NCI-H446 (cell line): ENCODE measurements at regions not wholly inside any gene's neighbourhood (a gene's known extent, or its start where the extent isn't known, plus 50 kb on each side); places are given as distances from the start of the nearest gene placed in this dataset.
A peak's percentile ranks its signal among the peaks of the same experiment; 100 is the strongest.
"Not testable (repeated sequence)": the region's sequence is repeated elsewhere in the genome, so short reads cannot be mapped to it uniquely, and the experiment has no call there.

Experiments
- DNase-seq, 2 experiments: peaks; one replicate each; lab custom pipeline; 2025; lab: John Stamatoyannopoulos, UW

DNA sequence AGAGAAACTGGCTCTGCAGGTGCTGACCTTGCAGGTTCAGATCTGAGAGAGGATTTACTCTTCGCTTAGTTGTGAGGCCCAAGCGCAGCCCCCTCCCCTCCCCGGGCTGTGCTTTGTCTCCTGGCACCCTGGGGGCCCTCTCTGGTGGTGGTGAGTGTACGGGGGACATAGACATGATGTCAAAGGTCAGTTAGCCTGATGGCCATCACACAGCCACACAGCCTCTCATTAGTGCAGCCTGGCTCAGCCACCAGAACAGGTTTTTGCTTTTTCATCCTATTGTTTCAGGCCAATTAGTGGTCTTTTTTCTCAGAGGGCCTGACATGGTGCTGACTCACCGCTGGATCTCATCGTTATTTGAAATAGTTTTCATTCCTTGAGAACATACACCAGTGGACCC lies 437.9 kb downstream of the AACS start:
- no peak for DNase-seq

GRCh38 chr12:125509195-125509594 lies 444.0 kb downstream of the AACS start:
- no peak for DNase-seq

DNA sequence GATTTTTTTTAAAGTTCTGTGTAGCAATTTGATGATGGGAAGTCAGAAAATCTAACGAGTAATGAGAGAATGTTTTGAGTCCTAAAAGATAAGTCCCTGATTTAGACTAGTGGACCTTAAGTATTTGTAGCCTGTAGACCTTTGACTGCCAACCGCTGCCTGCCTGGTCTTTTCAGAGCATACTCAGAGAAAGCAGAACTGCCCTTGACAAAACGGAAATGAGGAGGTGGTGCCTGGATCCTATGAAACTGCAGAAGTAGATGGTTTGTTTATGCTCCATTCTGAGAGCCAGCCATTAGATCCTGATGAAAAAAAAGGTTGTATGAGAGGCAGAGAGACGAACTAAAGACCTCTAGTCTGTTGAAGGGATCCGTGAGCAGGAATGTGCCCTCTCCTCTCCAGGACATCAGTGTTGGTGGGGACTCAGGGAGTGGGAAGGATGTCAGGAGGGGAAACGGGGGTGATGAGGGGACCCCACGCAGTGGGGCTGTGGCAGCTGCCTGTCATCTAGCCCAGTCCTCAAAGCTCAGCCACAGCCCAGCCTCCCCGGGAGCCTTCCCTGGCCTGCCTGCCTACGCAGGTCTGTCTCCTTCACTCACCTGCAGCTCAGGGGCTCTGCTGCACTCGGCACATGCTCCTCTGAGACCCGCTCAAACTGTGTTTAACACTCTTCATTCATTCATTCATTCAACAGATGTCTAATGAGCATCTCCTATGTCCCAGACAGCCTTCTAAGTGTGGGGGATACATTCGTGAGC lies 447.5 kb downstream of the AACS start:
- DNase-seq: no peak

GRCh38 chr12:125515887-125516286 lies 450.7 kb downstream of the AACS start:
- DNase-seq: no peak

DNA sequence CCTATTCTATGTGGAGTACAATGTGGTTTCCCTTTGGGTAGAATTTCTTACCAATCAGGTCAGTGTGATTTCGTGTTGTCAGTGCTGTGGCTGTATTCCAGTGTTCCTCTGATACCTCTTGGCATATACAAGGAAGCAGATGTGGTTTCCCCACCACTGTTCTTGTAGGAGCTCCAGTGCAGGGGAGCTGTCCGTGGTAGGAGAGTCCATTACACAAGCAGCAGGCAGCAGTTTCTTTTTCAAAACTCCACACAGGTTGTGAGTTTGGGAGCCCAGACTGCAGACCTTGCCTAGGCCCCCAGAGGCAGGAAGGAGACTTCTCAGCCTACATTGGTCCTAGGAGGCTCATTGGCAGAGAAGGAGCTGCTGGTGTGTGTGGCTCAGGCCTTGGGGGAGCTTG lies 452.8 kb downstream of the AACS start:
- DNase-seq: no peak

GRCh38 chr12:125519026-125519651 lies 453.9 kb downstream of the AACS start:
- no peak for DNase-seq

DNA sequence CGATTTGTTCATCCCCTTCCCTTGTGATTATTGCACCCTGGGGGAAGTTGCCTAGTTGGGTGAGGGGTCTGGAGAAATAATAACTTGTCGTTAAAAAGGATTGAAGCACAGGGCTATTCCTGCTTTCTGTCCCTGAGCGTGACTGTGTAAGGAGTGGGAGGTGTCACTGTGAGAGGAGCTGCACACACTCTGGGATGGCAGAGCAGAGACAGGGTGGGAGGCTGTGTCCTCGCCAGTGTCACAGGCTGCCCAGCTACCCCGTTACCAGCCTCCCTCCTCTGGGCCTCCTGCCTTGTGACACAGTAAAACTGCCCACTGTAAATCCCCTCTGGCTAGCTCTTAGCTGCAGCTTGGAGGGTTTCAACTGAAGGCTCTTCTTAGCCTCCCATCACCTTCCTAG lies 460.6 kb downstream of the AACS start:
- DNase-seq: no peak

GRCh38 chr12:125528281-125528680 lies 463.0 kb downstream of the AACS start:
- DNase-seq: no peak

DNA sequence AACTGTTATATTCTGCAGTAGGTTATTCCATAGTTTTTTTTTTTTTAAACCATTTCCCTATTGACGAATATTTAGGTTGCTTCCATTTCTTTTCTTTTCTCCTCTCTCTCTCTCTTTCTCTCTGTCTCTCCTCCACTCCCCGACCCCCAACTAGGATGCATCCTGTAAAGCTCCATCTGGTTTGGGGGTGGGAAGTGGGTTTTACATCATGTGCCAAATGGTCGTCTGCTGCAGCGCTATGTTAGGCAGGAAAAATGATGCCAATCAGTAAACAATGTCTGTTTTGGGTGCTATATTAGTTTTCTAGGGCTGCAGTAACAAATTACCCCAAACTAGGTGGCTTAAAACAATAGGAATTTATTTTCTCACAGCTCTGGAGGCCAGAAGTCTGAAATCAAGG lies 465.0 kb downstream of the AACS start:
- no peak for DNase-seq

GRCh38 chr12:125530876-125531275 lies 465.6 kb downstream of the AACS start:
- no peak for DNase-seq

DNA sequence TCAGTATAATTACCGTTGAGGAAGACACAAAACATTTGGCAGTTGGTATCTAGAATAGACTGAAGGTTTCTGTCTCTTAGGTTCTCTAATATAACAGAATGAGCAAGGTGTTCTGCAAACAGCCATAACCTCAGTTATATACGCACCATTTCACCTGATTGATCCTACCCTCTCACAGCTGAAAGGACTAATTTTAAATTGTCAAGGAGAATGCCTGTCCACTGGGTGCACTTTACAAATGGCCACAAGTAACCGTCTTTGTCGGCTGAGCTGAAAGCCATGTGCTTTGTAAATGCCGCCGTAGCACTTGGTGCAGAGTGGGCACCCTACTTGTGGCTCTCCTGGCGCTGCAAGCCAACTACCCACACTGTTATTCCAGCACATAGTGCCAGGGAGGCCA lies 466.3 kb downstream of the AACS start:
- no peak for DNase-seq

DNA sequence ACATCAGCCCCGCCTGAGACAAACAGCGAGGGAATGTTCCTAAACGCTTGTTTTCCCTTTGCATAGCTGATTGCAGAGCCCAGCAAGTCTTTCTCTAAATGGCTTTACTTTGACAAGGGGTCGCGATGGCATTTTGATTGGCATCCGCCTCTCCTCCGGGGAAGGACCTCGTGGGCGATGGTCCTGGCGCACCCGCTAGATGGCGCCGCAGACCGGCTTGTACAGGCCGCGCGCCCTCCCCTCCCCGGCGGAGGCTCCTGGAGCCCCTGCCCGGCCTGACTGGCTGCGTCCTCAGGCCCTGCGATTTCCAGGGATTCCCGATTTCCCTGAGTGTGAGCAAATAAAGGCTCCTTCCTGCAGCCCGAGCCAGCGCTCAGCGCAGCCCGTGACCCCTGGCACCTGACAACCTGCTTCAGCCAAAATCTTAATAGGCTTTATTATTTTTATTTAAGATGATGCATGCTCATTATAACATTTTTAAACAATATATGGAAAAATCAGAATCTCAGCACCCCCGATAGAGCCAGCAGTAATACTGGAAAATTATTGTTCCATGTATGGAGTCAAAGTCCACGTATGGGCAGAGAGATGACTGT lies 468.3 kb downstream of the AACS start:
- peak in 1 of 2 experiments; percentile 21 for DNase-seq

DNA sequence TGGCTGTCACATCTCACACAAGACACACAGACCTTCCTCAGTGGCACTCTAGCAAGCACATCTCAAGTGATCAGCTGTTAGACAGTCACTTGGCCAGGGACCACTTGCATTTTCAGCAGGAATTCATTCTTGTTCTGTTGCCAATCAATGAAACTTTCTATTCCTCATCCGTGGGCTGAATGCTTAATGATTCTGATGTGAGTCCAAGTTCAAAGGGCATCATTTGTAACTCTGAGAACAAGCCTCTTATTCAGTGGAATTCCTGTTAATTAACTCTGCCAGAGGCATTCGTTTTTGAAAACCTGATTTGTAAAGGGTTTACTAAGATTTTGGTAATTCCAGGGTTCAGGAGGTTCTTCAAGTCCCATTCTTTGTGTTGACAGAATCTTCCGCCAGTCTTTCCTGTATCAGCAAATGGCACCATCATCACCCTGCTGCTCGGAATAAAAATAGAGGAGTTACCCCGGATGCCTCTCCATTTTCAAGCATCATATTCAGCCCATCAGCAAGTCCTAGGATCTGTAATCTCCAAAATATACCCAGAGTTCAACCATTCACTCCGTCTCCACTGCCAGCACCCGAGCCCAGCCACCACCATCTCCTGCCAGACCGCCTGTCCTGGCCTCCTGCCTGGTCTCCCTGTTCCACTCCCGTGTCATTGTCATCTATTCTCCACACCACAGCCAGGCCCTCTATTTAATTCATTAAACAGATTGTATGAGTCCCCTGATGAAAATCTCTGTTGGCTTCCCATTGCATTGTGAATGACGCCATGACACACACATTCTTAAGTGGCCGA lies 473.4 kb downstream of the AACS start:
- no peak for DNase-seq

GRCh38 chr12:125540580-125541204 lies 475.5 kb downstream of the AACS start:
- DNase-seq: no peak

GRCh38 chr12:125544960-125545359 lies 479.7 kb downstream of the AACS start:
- no peak for DNase-seq

DNA sequence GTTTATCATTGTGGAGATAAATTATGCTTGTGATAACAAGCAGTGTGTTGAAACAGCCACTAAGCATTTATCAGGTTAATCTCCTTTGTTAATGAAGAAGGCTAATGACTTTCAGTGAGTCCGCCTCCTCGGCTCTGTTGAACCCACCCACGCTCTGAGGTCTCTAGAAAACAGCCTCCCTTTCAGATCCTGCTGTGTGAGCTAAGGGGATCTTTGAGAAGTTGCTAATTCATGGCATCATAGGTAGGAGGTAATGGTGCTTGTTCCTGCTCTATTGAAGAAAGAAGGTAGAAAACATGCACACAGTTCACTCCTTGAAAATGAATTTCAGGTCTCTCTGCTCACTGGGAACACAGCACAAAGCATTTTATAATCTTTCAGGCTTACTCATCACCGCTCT lies 483.9 kb downstream of the AACS start:
- no peak for DNase-seq

- no peak for DNase-seq
Observed at GRCh38 chr12:125549836-125550235, 484.6 kb downstream of the AACS start.

DNA sequence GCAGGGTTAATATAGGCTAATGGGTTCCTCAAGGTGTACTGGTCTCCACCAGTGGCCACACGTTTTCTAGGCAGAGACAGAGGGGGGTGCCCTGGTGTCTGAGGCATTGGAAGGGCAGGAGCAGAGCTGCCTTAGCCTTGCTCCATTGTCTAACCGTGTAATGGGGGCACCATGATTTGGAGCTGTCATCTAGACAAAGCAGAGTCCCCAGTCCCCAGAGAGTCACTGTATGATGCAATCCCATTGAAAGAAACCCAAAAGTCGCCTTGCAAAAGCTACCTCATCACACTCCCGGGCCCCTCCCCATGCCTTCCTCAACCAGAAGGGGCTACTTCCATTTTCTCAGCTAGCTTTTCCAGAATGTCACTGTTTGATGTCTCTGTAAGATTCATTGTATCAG lies 487.1 kb downstream of the AACS start:
- DNase-seq: no peak

DNA sequence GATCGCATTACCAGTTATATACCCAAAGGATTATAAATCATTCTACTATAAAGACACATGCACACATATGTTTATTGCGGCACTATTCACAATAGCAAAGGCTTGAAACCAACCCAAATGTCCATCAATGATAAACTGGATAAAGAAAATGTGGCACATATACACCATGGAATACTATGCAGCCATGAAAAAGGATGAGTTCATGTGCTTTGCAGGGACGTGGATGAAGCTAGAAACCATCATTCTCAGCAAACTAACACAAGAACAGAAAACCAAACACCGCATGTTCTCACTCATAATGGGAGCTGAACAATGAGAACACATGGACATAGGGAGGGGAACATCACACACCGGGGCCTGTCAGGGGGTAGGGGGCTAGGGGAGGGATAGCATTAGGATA lies 495.8 kb downstream of the AACS start:
- DNase-seq: not testable (repeated sequence)

DNA sequence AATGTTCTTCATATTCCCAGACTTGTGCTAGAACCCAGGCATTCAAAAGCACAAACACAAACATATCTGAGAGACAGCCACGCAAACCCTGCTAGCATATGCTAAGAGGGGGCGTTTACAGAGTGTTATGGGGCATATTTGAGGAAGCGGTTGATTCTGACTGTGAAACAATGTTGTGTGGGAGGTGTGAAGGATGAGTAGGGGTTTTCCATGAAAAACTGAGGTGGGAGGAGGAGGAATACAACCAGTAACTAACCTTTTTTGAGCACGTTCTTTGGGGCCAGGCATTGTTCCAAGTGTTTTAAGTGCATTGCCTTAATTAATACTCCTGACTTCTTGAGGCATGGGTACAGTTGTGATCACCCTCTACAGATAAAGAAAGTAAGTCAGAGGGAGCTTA lies 499.5 kb downstream of the AACS start:
- DNase-seq: no peak

DNA sequence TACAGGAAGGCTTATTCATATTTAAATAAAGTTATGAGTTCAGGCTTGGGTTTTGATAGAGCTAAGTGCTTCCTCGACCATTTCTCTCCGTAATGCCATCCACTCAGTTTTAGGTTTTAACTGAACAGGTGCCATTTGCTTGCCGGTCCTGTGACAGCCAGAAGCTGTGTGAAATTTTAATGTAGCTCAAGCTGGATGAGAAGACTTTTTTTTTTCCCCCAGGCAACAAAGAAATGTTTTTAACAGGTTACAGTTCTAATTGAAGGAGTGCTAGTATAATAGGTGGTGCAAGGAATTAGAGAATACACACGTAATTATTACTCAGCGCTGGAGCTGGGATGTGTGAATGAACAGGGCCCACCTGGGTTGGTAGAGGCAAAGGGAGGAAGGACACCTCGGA lies 502.3 kb downstream of the AACS start:
- DNase-seq: no peak

- no peak for DNase-seq
Observed at GRCh38 chr12:125568306-125568705, 503.1 kb downstream of the AACS start.
